ENCODE measurements at regions not wholly inside any gene's neighbourhood (a gene's known extent, or its start where the extent isn't known, plus 50 kb on each side); places are given as distances from the start of the nearest gene placed in this dataset.
"Not testable (repeated sequence)": the region's sequence is repeated elsewhere in the genome, so short reads cannot be mapped to it uniquely, and the experiment has no call there.

- no peak for TF ChIP-seq CTCF (conservative IDR thresholded peaks at IDR 0.05; ENCODE audit: low read depth, low read length)
- DNase-seq (ENCODE audit: low read depth) = no peak
Observed at GRCh38 chr2:138243372-138243771, 258.2 kb upstream of the SPOPL start.

GRCh38 chr2:138244501-138244925 lies 257.1 kb upstream of the SPOPL start:
- H3K4me3 ChIP-seq (ENCODE audit: low read depth, low read length) = no peak overlapping the region
- no peak for DNase-seq (ENCODE audit: low read depth)
- TF ChIP-seq CTCF (conservative IDR thresholded peaks at IDR 0.05; ENCODE audit: low read depth, low read length) = no peak

More at GRCh38 chr2:138243372-138243771, 258.2 kb upstream of the SPOPL start:
- no peak overlapping the region for H3K4me3 ChIP-seq (ENCODE audit: low read depth, low read length)

- H3K4me3 ChIP-seq (ENCODE audit: low read depth, low read length) = no peak overlapping the region
- DNase-seq (ENCODE audit: low read depth) = no peak
- TF ChIP-seq CTCF (conservative IDR thresholded peaks at IDR 0.05; ENCODE audit: low read depth, low read length) = no peak
Observed at GRCh38 chr2:138245310-138245709, 256.3 kb upstream of the SPOPL start.

GRCh38 chr2:138247302-138247701 lies 254.3 kb upstream of the SPOPL start:
- no peak for TF ChIP-seq CTCF (conservative IDR thresholded peaks at IDR 0.05; ENCODE audit: low read depth, low read length)
- DNase-seq (ENCODE audit: low read depth) = no peak
- H3K4me3 ChIP-seq (ENCODE audit: low read depth, low read length) = no peak overlapping the region

GRCh38 chr2:138249207-138249606 lies 252.4 kb upstream of the SPOPL start:
- no peak for TF ChIP-seq CTCF (conservative IDR thresholded peaks at IDR 0.05; ENCODE audit: low read depth, low read length)
- DNase-seq (ENCODE audit: low read depth) = no peak
- no peak overlapping the region for H3K4me3 ChIP-seq (ENCODE audit: low read depth, low read length)

GRCh38 chr2:138250843-138251320 lies 250.7 kb upstream of the SPOPL start:
- not testable (repeated sequence) for H3K4me3 ChIP-seq (ENCODE audit: low read depth, low read length); DNase-seq (ENCODE audit: low read depth)

GRCh38 chr2:138252587-138252986 lies 249.0 kb upstream of the SPOPL start:
- DNase-seq (ENCODE audit: low read depth) = no peak
- TF ChIP-seq CTCF (conservative IDR thresholded peaks at IDR 0.05; ENCODE audit: low read depth, low read length) = no peak

More at GRCh38 chr2:138252587-138252986, 249.0 kb upstream of the SPOPL start:
- H3K4me3 ChIP-seq (ENCODE audit: low read depth, low read length) = no peak overlapping the region

All from epithelial cell of proximal tubule (primary cell).